ENCODE measurements at regions not wholly inside any gene's neighbourhood (a gene's known extent, or its start where the extent isn't known, plus 50 kb on each side); places are given as distances from the start of the nearest gene placed in this dataset.

DNA sequence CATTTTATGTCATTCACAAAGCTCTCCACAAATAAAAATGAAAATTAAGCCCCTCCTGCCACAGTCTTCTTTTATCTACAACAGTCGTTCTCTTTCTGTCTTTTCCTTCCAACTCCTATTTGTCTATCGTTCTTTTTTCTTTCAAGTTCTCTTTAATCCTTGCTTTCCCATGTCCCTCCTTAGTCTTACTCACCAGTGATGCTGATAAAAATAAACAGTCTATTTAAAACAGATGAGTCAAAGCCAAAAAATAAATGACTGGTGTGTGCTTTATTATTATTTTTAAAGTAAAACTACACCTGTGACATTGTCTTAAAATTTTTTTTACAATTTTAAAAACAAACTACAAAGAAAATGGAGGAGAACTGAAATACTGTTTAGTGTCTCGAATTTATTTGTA, 137.1 kb upstream of the TMEM161B start:
- TF ChIP-seq, protein P1, sequence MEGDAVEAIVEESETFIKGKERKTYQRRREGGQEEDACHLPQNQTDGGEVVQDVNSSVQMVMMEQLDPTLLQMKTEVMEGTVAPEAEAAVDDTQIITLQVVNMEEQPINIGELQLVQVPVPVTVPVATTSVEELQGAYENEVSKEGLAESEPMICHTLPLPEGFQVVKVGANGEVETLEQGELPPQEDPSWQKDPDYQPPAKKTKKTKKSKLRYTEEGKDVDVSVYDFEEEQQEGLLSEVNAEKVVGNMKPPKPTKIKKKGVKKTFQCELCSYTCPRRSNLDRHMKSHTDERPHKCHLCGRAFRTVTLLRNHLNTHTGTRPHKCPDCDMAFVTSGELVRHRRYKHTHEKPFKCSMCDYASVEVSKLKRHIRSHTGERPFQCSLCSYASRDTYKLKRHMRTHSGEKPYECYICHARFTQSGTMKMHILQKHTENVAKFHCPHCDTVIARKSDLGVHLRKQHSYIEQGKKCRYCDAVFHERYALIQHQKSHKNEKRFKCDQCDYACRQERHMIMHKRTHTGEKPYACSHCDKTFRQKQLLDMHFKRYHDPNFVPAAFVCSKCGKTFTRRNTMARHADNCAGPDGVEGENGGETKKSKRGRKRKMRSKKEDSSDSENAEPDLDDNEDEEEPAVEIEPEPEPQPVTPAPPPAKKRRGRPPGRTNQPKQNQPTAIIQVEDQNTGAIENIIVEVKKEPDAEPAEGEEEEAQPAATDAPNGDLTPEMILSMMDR (IDR thresholded peaks at IDR 0.05) = no peak
- no peak for TF ChIP-seq POLR2A (IDR thresholded peaks at IDR 0.05)
